WTC11 (cell line): ENCODE measurements at regions not wholly inside any gene's neighbourhood (a gene's known extent, or its start where the extent isn't known, plus 50 kb on each side); places are given as distances from the start of the nearest gene placed in this dataset.

Experiments
- ATAC-seq: fragments of 200-7000 bp; cut with Tn5 transposase; 2 replicates; pipeline ENCODE4 v1.10.0; 2021; ENCODE audit warnings: mild to moderate bottlenecking, moderate library complexity
- CTCF ChIA-PET: fragments of 300-600 bp; sonication (Branson Sonifier 250); formaldehyde crosslinking; loops from one replicate; lab custom pipeline; 2021; ENCODE audit warnings: antibody characterized with exemption; lab: Charles Lee
- POLR2A ChIA-PET: fragments of 350-600 bp; sonication (Branson Sonifier 250); formaldehyde crosslinking; loops from one replicate; lab custom pipeline; 2021; ENCODE audit warnings: antibody characterized with exemption; lab: Charles Lee
- DNase-seq: peaks from one replicate; pipeline ENCODE4 v3.0.0; 2021; ENCODE audit warnings: low spot score
- H3K27ac Mint-ChIP-seq: 2 replicates; pipeline ENCODE4 v1.8.0; 2021; ENCODE audit warnings: mixed read lengths
- H3K27me3 Mint-ChIP-seq: 2 replicates; pipeline ENCODE4 v1.8.0; 2021; ENCODE audit warnings: low read depth, mild to moderate bottlenecking, moderate library complexity, mixed read lengths
- H3K36me3 Mint-ChIP-seq: 2 replicates; pipeline ENCODE4 v1.8.0; 2021; ENCODE audit warnings: mixed read lengths
- H3K4me1 Mint-ChIP-seq: 2 replicates; pipeline ENCODE4 v1.8.0; 2022; ENCODE audit warnings: mixed read lengths
- H3K4me3 Mint-ChIP-seq: 2 replicates; pipeline ENCODE4 v1.8.0; 2021; ENCODE audit warnings: mild to moderate bottlenecking, moderate library complexity, mixed read lengths
- H3K9me3 Mint-ChIP-seq: 2 replicates; pipeline ENCODE4 v1.8.0; 2021; ENCODE audit warnings: mixed read lengths
- ATF2 ChIP-seq: sonication (generic); formaldehyde crosslinking; IDR thresholded peaks from 2 replicates; pipeline ENCODE4 v1.8.1; 2022; ENCODE audit warnings: low read depth, missing genetic modification reagents, borderline replicate concordance
- E2F1 ChIP-seq: sonication (generic); formaldehyde crosslinking; IDR thresholded peaks from 2 replicates; pipeline ENCODE4 v1.8.0; 2022; ENCODE audit warnings: mild to moderate bottlenecking, missing genetic modification reagents
- FOXP1 ChIP-seq: sonication (generic); formaldehyde crosslinking; IDR thresholded peaks from 2 replicates; pipeline ENCODE4 v1.8.0; 2022; ENCODE audit warnings: missing genetic modification reagents, mild to moderate bottlenecking, moderate library complexity, borderline replicate concordance
- GABPB1 ChIP-seq: sonication (generic); formaldehyde crosslinking; IDR thresholded peaks from 2 replicates; pipeline ENCODE4 v1.8.1; 2023; ENCODE audit warnings: mild to moderate bottlenecking, missing genetic modification reagents
- NFATC4 ChIP-seq: fragments of 250-450 bp; sonication (Bioruptor Pico); IDR thresholded peaks from 2 replicates; pipeline ENCODE4 v1.9.0; 2021; ENCODE audit warnings: mild to moderate bottlenecking
- NR2C2 ChIP-seq: sonication (generic); formaldehyde crosslinking; IDR thresholded peaks from 2 replicates; pipeline ENCODE4 v1.8.0; 2022; ENCODE audit warnings: mild to moderate bottlenecking, missing genetic modification reagents
- SP1 ChIP-seq: sonication (generic); formaldehyde crosslinking; conservative IDR thresholded peaks from 2 replicates; pipeline ENCODE4 v1.8.1; 2022; ENCODE audit warnings: missing genetic modification reagents
- STAT6 ChIP-seq: sonication (generic); formaldehyde crosslinking; conservative IDR thresholded peaks from 2 replicates; pipeline ENCODE4 v1.8.1; 2023; ENCODE audit warnings: mild to moderate bottlenecking, low read depth, missing genetic modification reagents, moderate library complexity
- TCF7 ChIP-seq: sonication (generic); formaldehyde crosslinking; IDR thresholded peaks from 2 replicates; pipeline ENCODE4 v1.8.0; 2022; ENCODE audit warnings: mild to moderate bottlenecking, low read depth, missing genetic modification reagents, moderate library complexity
- TEAD4 ChIP-seq: sonication (generic); formaldehyde crosslinking; IDR thresholded peaks from 2 replicates; pipeline ENCODE4 v1.8.0; 2022; ENCODE audit warnings: mild to moderate bottlenecking, missing genetic modification reagents
- USF2 ChIP-seq: sonication (generic); formaldehyde crosslinking; IDR thresholded peaks from 2 replicates; pipeline ENCODE4 v1.8.1; 2023; ENCODE audit warnings: mild to moderate bottlenecking, missing genetic modification reagents, moderate library complexity
- ZNF121 ChIP-seq: sonication (generic); formaldehyde crosslinking; IDR thresholded peaks from 2 replicates; pipeline ENCODE4 v1.8.0; 2023; ENCODE audit warnings: missing genetic modification reagents
- ZNF219 ChIP-seq: sonication (generic); formaldehyde crosslinking; IDR thresholded peaks from 2 replicates; pipeline ENCODE4 v1.8.0; 2023; ENCODE audit warnings: missing genetic modification reagents, mild to moderate bottlenecking, borderline replicate concordance
- TF ChIP-seq, protein P1 (sequence below): sonication (generic); formaldehyde crosslinking; IDR thresholded peaks from 2 replicates; pipeline ENCODE4 v1.8.0; 2023; ENCODE audit warnings: missing genetic modification reagents
- TF ChIP-seq, protein P2 (sequence below): sonication (generic); formaldehyde crosslinking; IDR thresholded peaks from 2 replicates; pipeline ENCODE4 v1.8.0; 2022; ENCODE audit warnings: mild to moderate bottlenecking, missing genetic modification reagents
- TF ChIP-seq, protein P3 (sequence below): sonication (generic); formaldehyde crosslinking; IDR thresholded peaks from 2 replicates; pipeline ENCODE4 v1.8.1; 2022; ENCODE audit warnings: mild to moderate bottlenecking, missing genetic modification reagents, moderate library complexity, borderline replicate concordance

DNA sequence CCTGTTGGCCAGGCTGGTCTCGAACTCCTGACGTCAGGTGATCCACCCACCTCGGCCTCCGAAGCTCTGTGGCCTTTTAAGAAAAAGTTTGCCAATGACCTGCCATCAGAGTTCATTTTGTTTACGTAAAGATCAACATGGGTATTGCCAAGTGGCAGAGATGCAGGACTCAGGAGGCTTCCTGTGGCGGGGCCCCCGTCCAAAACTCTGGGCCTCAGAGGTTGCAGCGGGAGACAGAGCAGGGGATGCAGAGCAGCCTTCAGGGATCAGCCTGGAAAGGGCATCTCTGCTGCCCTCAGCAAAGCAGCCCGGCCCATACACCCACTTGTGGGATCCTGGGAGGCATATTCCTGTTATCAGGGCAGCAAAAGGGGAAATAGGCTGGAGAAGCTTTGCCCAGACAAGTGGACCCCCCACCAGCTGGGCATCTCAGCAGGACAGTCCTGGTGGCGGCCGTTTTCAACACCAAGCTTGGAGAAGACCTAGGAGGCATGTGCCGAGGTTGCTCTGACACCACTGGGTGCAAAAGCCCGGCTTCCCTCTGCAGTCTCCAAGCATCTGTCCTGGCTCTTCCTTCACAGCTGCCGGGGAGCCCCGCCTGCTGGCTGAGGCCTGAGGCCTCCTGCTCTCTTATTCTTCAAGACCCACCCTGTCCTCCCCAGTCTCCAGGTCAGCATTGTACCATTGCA, 1152.4 kb downstream of the BRD1 start:
- ChIA-PET CTCF (interaction anchor here (0.5 kb wide), 1 partner anchor 20 kb away, joined by 3 read pairs; no protein-coding TSS in a partner anchor), POLR2A (no interaction called here)
- TF ChIP-seq TCF7 (CRISPR knock-in tag) (no peak), NR2C2 (CRISPR knock-in tag) (no peak), ZNF121 (no peak), NFATC4 (CRISPR knock-in tag) (no peak), FOXP1 (no peak), E2F1 (CRISPR knock-in tag) (no peak), USF2 (CRISPR knock-in tag) (no peak), SP1 (CRISPR knock-in tag) (no peak), STAT6 (CRISPR knock-in tag) (no peak), ZNF219 (no peak), ATF2 (CRISPR knock-in tag) (no peak), TEAD4 (CRISPR knock-in tag) (no peak), GABPB1 (CRISPR knock-in tag) (no peak)
- TF ChIP-seq, protein P1, sequence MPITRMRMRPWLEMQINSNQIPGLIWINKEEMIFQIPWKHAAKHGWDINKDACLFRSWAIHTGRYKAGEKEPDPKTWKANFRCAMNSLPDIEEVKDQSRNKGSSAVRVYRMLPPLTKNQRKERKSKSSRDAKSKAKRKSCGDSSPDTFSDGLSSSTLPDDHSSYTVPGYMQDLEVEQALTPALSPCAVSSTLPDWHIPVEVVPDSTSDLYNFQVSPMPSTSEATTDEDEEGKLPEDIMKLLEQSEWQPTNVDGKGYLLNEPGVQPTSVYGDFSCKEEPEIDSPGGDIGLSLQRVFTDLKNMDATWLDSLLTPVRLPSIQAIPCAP = no peak
- TF ChIP-seq, protein P2, sequence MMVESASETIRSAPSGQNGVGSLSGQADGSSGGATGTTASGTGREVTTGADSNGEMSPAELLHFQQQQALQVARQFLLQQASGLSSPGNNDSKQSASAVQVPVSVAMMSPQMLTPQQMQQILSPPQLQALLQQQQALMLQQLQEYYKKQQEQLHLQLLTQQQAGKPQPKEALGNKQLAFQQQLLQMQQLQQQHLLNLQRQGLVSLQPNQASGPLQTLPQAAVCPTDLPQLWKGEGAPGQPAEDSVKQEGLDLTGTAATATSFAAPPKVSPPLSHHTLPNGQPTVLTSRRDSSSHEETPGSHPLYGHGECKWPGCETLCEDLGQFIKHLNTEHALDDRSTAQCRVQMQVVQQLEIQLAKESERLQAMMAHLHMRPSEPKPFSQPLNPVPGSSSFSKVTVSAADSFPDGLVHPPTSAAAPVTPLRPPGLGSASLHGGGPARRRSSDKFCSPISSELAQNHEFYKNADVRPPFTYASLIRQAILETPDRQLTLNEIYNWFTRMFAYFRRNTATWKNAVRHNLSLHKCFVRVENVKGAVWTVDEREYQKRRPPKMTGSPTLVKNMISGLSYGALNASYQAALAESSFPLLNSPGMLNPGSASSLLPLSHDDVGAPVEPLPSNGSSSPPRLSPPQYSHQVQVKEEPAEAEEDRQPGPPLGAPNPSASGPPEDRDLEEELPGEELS (CRISPR knock-in tag) = no peak
- TF ChIP-seq, protein P3, sequence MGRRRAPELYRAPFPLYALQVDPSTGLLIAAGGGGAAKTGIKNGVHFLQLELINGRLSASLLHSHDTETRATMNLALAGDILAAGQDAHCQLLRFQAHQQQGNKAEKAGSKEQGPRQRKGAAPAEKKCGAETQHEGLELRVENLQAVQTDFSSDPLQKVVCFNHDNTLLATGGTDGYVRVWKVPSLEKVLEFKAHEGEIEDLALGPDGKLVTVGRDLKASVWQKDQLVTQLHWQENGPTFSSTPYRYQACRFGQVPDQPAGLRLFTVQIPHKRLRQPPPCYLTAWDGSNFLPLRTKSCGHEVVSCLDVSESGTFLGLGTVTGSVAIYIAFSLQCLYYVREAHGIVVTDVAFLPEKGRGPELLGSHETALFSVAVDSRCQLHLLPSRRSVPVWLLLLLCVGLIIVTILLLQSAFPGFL = no peak
- Mint-ChIP-seq H3K4me3 (no peak overlapping the region), H3K36me3 (peaks cover 20% of the 10 kb centered on the region), H3K9me3 (peaks cover 18% of the 10 kb centered on the region), H3K27ac (no peak overlapping the region), H3K27me3 (no peaks in the 10 kb centered on the region; the same call in 1 of the 2 replicates), H3K4me1 (0 out of 2 replicates have a peak, but pooled peaks cover 4% of the 10 kb centered on the region)
- ATAC-seq (no peak), DNase-seq (no peak)
